Testis (tissue), 2 donors: ENCODE measurements at regions not wholly inside any gene's neighbourhood (a gene's known extent, or its start where the extent isn't known, plus 50 kb on each side); places are given as distances from the start of the nearest gene placed in this dataset.

Experiments used
- DNase-seq: peaks from one replicate; pipeline ENCODE4 v3.0.0-alpha.2; 2019
- H3K27ac ChIP-seq, 2 donors: fragments of 200-600 bp; sonication (generic); one replicate each; pipeline ENCODE4 v1.5.1; 2019
- H3K27me3 ChIP-seq: fragments of 200-600 bp; sonication (generic); one replicate; pipeline ENCODE4 v1.5.1; 2019
- H3K36me3 ChIP-seq: fragments of 200-600 bp; sonication (generic); one replicate; pipeline ENCODE4 v1.5.1; 2017; ENCODE audit warnings: low read depth; ENCODE audit errors: missing control alignments
- H3K4me1 ChIP-seq: fragments of 200-600 bp; sonication (generic); one replicate; pipeline ENCODE4 v1.5.1; 2019
- H3K4me3 ChIP-seq, 2 donors: fragments of 200-600 bp; sonication (generic); one replicate each; pipeline ENCODE4 v1.5.1; 2017 to 2019
- H3K9me3 ChIP-seq: fragments of 200-600 bp; sonication (generic); one replicate; pipeline ENCODE4 v1.5.1; 2017
- CTCF ChIP-seq, 3 experiments: fragments of 450-650 bp in 2 of 3; fragments of 200-600 bp in 1 of 3; sonication (generic) in 1 of 3; IDR thresholded peaks; one replicate each; pipeline ENCODE4 v1.5.1; 2016 to 2019; ENCODE audit warnings: antibody characterized with exemption in 3 of 3, mild to moderate bottlenecking in 2 of 3, moderate library complexity in 1 of 3
- POLR2A ChIP-seq: fragments of 450-650 bp; IDR thresholded peaks from one replicate; pipeline ENCODE4 v1.6.1; 2017; ENCODE audit warnings: antibody characterized with exemption, mild to moderate bottlenecking, moderate library complexity
- WGBS, 2 donors: methylation state at CpG; one replicate each; pipeline ENCODE4 v1.1.5; 2018; 5-methylcytosine and 5-hydroxymethylcytosine counted together
- intact Hi-C: fragments of 100-400 bp; cut with DNase I; formaldehyde crosslinking; loops from one replicate; pipeline ENCODE4 v1.15.1; 2023; ENCODE audit warnings: low total_unique reads

GRCh38 chr3:112765531-112765930, 81.1 kb downstream of the CD200R1L start:
- no peaks in the 10 kb centered on the region for H3K9me3 ChIP-seq
- no peak overlapping the region for H3K4me3 ChIP-seq
- no peak overlapping the region for H3K27ac ChIP-seq
- 64 to 76% methylated on average over 3 of the region's 3 CpGs for WGBS, 2 donors
- no peak for TF ChIP-seq POLR2A
- DNase-seq = no peak
- no peaks in the 10 kb centered on the region for H3K27me3 ChIP-seq
- H3K4me1 ChIP-seq = no peaks in the 10 kb centered on the region
- intact Hi-C loops = no loop called here
- no peaks in the 10 kb centered on the region for H3K36me3 ChIP-seq

GRCh38 chr3:112763258-112763657, 83.4 kb downstream of the CD200R1L start:
- no peaks in the 10 kb centered on the region for H3K4me1 ChIP-seq
- no peak for TF ChIP-seq CTCF (IDR thresholded peaks at IDR 0.05)
- H3K27ac ChIP-seq = no peak overlapping the region
- no peak overlapping the region for H3K4me3 ChIP-seq
- intact Hi-C loops = no loop called here
- H3K9me3 ChIP-seq = no peaks in the 10 kb centered on the region
- DNase-seq = no peak
- 91 to 92% methylated on average over 3 of the region's 3 CpGs for WGBS, 2 donors
- H3K36me3 ChIP-seq = no peaks in the 10 kb centered on the region
- H3K27me3 ChIP-seq = no peaks in the 10 kb centered on the region

GRCh38 chr3:112761062-112761638, 85.5 kb downstream of the CD200R1L start:
- no peaks in the 10 kb centered on the region for H3K4me1 ChIP-seq
- no peak for TF ChIP-seq POLR2A
- H3K27me3 ChIP-seq = no peaks in the 10 kb centered on the region
- no peaks in the 10 kb centered on the region for H3K36me3 ChIP-seq
- H3K4me3 ChIP-seq = no peak overlapping the region
- intact Hi-C loops = no loop called here
- no peak for DNase-seq
- no peaks in the 10 kb centered on the region for H3K9me3 ChIP-seq
- no peak overlapping the region for H3K27ac ChIP-seq

- no peak for DNase-seq
- intact Hi-C loops = no loop called here
- no peaks in the 10 kb centered on the region for H3K4me1 ChIP-seq
- 100% methylated on average over 1 of the region's 1 CpG for WGBS, 2 donors
- H3K27ac ChIP-seq = no peak overlapping the region
- no peaks in the 10 kb centered on the region for H3K9me3 ChIP-seq
- H3K36me3 ChIP-seq = no peaks in the 10 kb centered on the region
- TF ChIP-seq CTCF (IDR thresholded peaks at IDR 0.05) (no peak), POLR2A (no peak)
- no peak overlapping the region for H3K4me3 ChIP-seq
- H3K27me3 ChIP-seq = no peaks in the 10 kb centered on the region
These were observed 87.0 kb downstream of the CD200R1L start for GRCh38 chr3:112759681-112760080.

- TF ChIP-seq POLR2A = no peak
- TF ChIP-seq CTCF (IDR thresholded peaks at IDR 0.05) = no peak
- Histone ChIP-seq H3K4me3 (no peak overlapping the region), H3K36me3 (no peaks in the 10 kb centered on the region), H3K27me3 (no peaks in the 10 kb centered on the region), H3K27ac (no peak overlapping the region), H3K9me3 (no peaks in the 10 kb centered on the region), H3K4me1 (no peaks in the 10 kb centered on the region)
- 90 to 95% methylated on average over 1 of the region's 1 CpG for WGBS, 2 donors
- no peak for DNase-seq
- intact Hi-C loops = no loop called here
These were observed 87.5 kb downstream of the CD200R1L start for GRCh38 chr3:112759210-112759609.

- WGBS, 2 donors = 85 to 92% methylated on average over 1 of the region's 1 CpG
- no peaks in the 10 kb centered on the region for H3K9me3 ChIP-seq
- H3K27me3 ChIP-seq = no peaks in the 10 kb centered on the region
- DNase-seq = no peak
- H3K4me1 ChIP-seq = no peaks in the 10 kb centered on the region
- H3K4me3 ChIP-seq = no peak overlapping the region
- intact Hi-C loops = no loop called here
- TF ChIP-seq POLR2A (no peak), CTCF (IDR thresholded peaks at IDR 0.05) (no peak)
- H3K36me3 ChIP-seq = no peaks in the 10 kb centered on the region
- H3K27ac ChIP-seq = no peak overlapping the region
These were observed 89.5 kb downstream of the CD200R1L start for GRCh38 chr3:112757197-112757596.
